ENCODE measurements at regions not wholly inside any gene's neighbourhood (a gene's known extent, or its start where the extent isn't known, plus 50 kb on each side); places are given as distances from the start of the nearest gene placed in this dataset.
A peak's percentile ranks its signal among the peaks of the same experiment; 100 is the strongest.

DNA sequence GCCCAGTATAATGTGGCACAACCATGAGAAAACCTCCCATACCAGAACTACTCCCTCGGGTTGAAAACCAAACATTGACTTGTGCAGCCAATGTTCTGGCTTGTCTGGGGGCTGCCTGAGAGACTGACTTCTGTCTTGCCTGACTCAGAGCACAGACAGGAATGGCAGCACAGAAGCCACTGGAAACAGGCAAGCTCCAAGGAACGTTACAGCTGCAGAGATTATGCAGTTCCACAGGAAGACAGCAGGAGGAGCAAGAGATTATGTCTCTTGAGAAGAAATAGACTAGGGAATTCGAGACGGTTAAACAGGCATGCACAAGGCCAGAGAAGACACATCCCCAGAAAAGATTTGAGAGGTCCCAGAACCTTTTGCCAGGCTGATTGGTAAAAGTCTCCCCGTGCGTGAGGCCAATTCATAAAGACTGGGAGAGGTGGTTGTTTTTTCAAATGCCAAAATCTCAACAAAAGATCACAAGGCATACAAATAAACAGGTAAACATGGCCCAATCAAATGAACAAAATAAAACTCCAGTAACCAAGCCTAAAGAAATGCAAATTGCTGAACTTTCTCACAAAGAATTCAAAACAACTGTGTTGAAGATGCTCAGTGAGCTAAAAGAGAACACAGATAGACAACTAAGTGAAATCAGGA is 90.6 kb upstream of the CDH5 start:
- H3K4me1 ChIP-seq = peaks cover 0 to 15% (median 6%) of the 10 kb centered on the region in 4 donors
- WGBS, 5 donors = 27 to 38% (median 29%) methylated on average over 6 of the region's 6 CpGs
- H3K9me3 ChIP-seq = no peaks in the 10 kb centered on the region
- H3K27me3 ChIP-seq = peaks cover 0 to 4% (median 0%) of the 10 kb centered on the region in 3 donors
- TF ChIP-seq, protein P1, sequence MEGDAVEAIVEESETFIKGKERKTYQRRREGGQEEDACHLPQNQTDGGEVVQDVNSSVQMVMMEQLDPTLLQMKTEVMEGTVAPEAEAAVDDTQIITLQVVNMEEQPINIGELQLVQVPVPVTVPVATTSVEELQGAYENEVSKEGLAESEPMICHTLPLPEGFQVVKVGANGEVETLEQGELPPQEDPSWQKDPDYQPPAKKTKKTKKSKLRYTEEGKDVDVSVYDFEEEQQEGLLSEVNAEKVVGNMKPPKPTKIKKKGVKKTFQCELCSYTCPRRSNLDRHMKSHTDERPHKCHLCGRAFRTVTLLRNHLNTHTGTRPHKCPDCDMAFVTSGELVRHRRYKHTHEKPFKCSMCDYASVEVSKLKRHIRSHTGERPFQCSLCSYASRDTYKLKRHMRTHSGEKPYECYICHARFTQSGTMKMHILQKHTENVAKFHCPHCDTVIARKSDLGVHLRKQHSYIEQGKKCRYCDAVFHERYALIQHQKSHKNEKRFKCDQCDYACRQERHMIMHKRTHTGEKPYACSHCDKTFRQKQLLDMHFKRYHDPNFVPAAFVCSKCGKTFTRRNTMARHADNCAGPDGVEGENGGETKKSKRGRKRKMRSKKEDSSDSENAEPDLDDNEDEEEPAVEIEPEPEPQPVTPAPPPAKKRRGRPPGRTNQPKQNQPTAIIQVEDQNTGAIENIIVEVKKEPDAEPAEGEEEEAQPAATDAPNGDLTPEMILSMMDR (IDR thresholded peaks at IDR 0.05) = peak in 4 of 7 experiments; percentile 45 to 75 (median 56)
- TF ChIP-seq POLR2A (IDR thresholded peaks at IDR 0.05) = no peak
- peak; percentile 45 to 69 for DNase-seq
- no peak overlapping the region for H3K27ac ChIP-seq
- intact Hi-C loops (cut with DNase I; ENCODE audit: low total_unique reads) = no loop called here
- no peak overlapping the region for H3K4me3 ChIP-seq
- no peaks in the 10 kb centered on the region for H3K36me3 ChIP-seq

DNA sequence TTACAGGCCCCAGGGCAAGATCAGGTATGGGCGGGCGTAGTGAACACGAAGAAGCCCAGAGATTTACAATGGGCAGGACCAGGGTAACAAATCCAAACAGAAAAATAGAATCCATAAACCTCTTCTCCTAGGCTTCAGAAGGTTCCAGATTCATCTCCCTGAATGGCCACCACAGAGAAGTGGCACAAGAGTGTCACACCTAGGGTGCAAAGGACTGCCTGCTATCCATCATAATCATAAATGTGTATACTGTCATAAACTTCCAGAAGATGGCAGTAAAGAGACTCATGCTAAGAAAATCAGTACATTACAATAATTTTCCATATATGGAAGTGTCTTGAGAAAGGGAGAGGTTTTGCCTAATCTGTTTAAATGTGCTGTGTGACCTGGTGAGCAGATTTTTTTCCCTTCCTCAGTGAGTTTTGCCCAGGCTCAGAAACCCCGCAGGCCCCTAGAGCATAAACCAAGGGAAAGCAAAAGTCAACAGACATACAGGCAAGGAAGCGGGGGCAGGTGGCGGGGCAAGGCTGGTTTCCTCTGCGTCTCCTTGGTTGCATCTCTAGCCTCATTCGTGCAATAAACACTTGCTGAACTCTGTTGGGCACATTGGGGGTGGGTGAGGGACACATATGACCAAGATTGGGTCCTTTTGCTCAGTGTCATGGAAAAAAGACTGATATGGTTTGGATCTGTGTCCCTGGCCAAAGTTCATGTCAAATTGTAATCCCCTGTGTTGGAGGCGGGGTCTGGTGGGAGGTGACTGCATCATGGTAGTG is 92.0 kb upstream of the CDH5 start:
- Histone ChIP-seq H3K4me1 (peaks cover 9 to 29% (median 16%) of the 10 kb centered on the region in 4 donors), H3K9me3 (no peaks in the 10 kb centered on the region), H3K4me3 (no peak overlapping the region), H3K27me3 (peaks cover 0 to 17% (median 7%) of the 10 kb centered on the region in 3 donors), H3K27ac (no peak overlapping the region), H3K36me3 (no peaks in the 10 kb centered on the region)
- intact Hi-C loops (cut with DNase I; ENCODE audit: low total_unique reads) = no loop called here
- DNase-seq = peak in 1 of 2 donors; percentile 36
- no peak for TF ChIP-seq EP300 (IDR thresholded peaks at IDR 0.05)
- TF ChIP-seq, protein P1 (IDR thresholded peaks at IDR 0.05) = peak in 1 of 7 experiments; percentile 29
- no peak for TF ChIP-seq POLR2AphosphoS5 (IDR thresholded peaks at IDR 0.05)
- 74 to 83% (median 82%) methylated on average over 9 of the region's 9 CpGs for WGBS, 5 donors

DNA sequence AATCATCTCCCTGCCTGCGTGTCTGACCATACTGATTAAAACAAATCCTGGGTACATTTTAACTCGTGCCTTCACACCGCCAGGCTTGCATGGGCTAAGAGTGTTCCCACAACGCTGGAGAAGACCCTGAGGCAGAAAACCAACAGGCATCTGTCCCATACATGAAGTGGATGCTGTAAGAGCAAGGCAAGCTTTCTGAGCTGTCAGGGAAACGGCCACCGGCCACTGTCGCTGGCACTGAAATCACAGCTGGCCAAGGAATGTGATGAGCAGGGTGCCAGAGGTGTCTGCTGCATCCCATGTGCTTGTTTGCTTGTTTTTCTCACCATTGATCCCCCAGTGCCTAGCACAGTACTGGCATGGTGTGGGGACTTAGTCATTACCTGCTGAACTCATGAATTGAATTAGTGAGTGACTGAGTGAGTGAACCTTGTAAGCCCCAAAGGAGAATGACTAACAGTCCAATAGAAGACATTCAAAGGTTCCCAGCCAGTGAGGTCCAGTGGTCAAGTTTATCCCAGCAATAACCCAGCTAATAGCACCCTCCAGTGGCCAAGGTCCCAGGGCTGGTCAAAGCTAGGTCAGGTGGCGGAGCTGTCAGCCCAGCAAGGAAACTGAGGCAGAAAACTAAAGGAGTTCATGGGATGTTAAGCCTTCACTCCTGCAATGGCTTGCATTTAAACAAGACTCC is 92.7 kb upstream of the CDH5 start:
- H3K27me3 ChIP-seq = peaks cover 0 to 18% (median 7%) of the 10 kb centered on the region in 3 donors
- H3K9me3 ChIP-seq = no peaks in the 10 kb centered on the region
- no peak for DNase-seq
- WGBS, 5 donors = 81 to 82% (median 81%) methylated on average over 8 of the region's 8 CpGs
- no peak overlapping the region for H3K4me3 ChIP-seq
- TF ChIP-seq, protein P1 (IDR thresholded peaks at IDR 0.05) = peak in 1 of 7 experiments; percentile 12
- no peak for TF ChIP-seq POLR2AphosphoS5 (IDR thresholded peaks at IDR 0.05)
- H3K36me3 ChIP-seq = no peaks in the 10 kb centered on the region
- intact Hi-C loops (cut with DNase I; ENCODE audit: low total_unique reads) = no loop called here
- peaks cover 9 to 30% (median 16%) of the 10 kb centered on the region in 4 donors for H3K4me1 ChIP-seq
- H3K27ac ChIP-seq = no peak overlapping the region

DNA sequence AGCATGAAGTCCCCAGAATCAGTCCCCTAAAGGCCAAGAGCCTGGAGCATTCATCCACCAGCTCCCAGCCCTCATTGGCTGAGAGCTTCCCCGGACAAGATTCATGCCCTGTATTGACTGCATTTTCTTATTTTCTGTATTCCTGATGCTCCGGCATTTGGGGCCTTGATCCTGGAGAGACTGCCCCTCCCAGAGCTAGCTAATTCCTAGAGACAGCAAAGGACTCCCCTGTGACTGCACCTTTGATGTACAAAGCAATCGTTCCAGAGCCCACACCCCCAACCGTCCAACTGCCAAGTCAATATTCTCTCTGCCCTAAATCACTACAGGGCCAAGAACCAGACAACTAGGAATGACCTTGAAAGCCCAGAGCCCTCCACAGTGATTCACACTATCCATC is 93.4 kb upstream of the CDH5 start:
- WGBS, 5 donors = 45 to 67% (median 58%) methylated on average over 4 of the region's 4 CpGs
- no peak overlapping the region for H3K27ac ChIP-seq
- TF ChIP-seq EP300 (IDR thresholded peaks at IDR 0.05) (no peak), POLR2AphosphoS5 (IDR thresholded peaks at IDR 0.05) (no peak), POLR2A (IDR thresholded peaks at IDR 0.05) (no peak)
- TF ChIP-seq, protein P1 (IDR thresholded peaks at IDR 0.05) = no peak
- H3K27me3 ChIP-seq = peaks cover 0 to 18% (median 7%) of the 10 kb centered on the region in 3 donors
- DNase-seq = no peak
- H3K9me3 ChIP-seq = no peaks in the 10 kb centered on the region
- intact Hi-C loops (cut with DNase I; ENCODE audit: low total_unique reads) = no loop called here
- H3K4me3 ChIP-seq = no peak overlapping the region
- no peaks in the 10 kb centered on the region for H3K36me3 ChIP-seq
- H3K4me1 ChIP-seq = peaks cover 9 to 29% (median 18%) of the 10 kb centered on the region in 4 donors
